Raji (cell line): ENCODE measurements at regions not wholly inside any gene's neighbourhood (a gene's known extent, or its start where the extent isn't known, plus 50 kb on each side); places are given as distances from the start of the nearest gene placed in this dataset.

Experiments used
- POLR2A ChIP-seq: IDR thresholded peaks from 2 replicates; pipeline ENCODE4 v1.6.1; 2011; ENCODE audit warnings: low read depth, low read length, control low read depth; ENCODE audit not compliant: insufficient read depth

DNA sequence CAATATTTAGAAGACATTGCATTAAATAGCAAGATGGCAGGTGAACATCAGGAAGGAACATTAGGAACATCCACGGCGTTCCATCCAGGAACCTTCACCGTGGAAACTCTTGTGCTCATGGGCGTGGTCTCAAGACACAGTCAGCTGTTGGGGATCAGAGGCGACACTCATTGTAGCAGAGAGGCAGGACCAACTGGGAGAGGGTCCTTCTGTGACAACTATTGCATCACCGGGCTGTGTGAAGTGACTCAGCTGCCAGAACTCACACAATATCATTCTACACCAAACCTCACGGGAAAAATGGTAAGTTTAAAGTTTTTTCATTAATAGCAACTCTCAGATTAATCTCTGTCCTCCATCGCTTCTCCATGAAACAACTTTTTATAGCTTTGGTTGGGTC is 334.8 kb upstream of the SULF2 start:
- TF ChIP-seq POLR2A: no peak

DNA sequence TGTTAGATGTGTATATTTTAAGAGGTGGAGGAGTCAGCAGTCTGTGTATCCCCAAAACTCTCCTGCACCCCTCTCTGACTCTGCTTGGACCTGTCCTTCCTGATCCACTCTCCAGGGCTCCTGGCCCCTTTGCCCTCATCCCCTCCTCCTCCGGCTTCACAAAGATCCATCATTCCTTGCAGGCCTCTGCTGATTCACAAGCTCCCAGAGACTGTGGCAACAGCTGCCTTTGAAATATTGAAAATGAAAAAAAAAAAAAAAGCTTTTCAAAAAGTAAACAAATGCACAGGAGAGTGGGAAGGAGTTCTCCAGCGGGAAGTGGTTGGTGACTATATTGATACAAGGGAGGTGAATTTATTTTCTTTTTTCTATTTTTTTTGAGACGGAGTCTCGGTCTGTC is 330.2 kb upstream of the SULF2 start:
- no peak for TF ChIP-seq POLR2A

- no peak for TF ChIP-seq POLR2A
Observed at GRCh38 chr20:48107560-48107959, 322.3 kb upstream of the SULF2 start.

GRCh38 chr20:48106428-48106827 is 321.1 kb upstream of the SULF2 start:
- TF ChIP-seq POLR2A: no peak

GRCh38 chr20:48105526-48105925 is 320.2 kb upstream of the SULF2 start:
- TF ChIP-seq POLR2A: no peak

DNA sequence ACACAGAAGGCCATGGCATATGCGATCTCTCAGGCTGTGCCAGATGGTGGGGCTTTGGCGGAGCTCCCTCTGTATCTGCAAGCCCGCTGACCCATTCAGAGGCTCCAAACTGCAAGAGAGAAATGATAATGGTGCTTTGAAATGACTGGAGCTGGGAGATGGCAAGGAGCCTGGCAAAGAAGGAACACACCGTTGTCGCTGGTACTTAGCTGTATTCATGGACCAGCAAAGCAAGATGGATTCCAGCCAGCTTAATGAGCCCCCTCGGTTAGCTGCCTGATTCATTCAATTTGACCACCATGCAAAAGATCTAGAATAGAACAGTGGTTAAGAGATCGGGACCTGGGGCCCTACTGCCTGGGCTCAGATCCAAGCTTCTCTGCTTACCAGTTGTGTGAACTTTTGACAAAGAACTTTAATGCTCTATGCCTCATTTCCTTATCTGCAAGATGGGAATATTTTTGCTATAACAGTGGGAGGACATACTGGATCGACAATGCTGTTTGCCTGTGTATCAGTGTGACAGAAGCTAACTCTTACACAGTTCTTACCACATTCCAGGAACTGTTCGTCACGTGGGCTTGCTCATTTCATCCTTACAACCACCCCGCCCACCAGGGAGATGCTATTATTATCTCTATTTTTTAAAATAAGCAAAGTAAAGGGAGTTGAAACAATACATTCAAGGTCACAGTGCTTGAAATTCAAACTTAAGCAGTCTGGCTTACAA is 317.8 kb upstream of the SULF2 start:
- TF ChIP-seq POLR2A: no peak

GRCh38 chr20:48102076-48102787 is 317.0 kb upstream of the SULF2 start:
- no peak for TF ChIP-seq POLR2A

DNA sequence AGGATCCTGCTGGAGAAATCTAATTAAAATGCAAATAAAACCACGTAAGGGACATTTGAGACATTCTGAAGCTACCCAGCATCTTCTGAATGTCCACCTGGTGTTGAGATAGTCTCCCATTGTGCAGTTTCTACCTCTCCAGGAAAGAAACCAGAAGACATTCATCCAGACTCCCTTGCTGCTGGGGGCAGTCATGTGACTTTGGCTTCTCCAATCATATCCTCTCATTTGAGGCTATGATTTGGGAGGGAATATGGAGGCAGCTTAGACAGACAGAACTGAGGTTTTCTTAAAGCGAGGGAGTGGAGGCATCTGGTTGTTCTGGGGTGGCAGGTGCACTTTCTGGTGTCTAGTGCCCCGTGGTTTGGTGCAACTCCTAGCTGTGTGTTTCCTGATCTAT is 315.2 kb upstream of the SULF2 start:
- TF ChIP-seq POLR2A: no peak

DNA sequence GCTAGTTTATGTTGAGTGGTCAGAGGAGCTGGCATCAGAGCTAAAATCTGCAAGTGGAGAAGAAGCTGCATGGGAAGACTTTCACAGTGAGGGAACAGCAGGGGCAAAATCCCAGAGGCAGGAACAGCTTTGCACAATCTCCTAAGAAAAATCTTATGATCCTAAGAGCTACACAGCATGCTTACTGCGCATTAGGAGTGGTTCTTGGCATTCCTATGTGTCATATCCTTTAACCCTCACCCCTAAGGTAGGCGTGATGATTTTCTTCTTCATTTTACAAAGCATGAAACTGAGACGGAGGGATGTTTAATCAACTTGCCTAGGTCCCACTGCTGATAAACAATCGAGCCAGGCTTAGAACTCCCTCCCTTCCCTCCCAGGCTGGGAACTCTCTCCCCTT is 313.6 kb upstream of the SULF2 start:
- no peak for TF ChIP-seq POLR2A

DNA sequence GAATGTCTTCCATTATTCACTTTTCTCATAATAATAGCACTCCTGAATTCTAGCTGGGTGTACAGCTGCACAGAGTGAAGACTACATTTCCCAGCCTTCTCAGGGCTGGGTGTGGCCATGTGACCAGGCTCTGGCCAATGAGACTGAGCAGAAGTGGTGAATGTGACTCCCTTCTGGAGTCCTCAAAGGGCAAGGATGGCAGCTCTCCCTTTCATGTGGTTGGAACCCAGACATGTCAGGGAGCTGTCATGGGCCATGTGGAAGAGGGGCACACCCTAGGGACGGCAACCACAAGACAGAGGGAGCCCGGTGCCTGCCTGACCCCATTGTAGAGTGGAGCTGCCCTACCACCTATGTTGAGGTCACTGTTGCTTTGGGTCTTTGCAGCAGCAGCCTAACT is 312.8 kb upstream of the SULF2 start:
- no peak for TF ChIP-seq POLR2A

DNA sequence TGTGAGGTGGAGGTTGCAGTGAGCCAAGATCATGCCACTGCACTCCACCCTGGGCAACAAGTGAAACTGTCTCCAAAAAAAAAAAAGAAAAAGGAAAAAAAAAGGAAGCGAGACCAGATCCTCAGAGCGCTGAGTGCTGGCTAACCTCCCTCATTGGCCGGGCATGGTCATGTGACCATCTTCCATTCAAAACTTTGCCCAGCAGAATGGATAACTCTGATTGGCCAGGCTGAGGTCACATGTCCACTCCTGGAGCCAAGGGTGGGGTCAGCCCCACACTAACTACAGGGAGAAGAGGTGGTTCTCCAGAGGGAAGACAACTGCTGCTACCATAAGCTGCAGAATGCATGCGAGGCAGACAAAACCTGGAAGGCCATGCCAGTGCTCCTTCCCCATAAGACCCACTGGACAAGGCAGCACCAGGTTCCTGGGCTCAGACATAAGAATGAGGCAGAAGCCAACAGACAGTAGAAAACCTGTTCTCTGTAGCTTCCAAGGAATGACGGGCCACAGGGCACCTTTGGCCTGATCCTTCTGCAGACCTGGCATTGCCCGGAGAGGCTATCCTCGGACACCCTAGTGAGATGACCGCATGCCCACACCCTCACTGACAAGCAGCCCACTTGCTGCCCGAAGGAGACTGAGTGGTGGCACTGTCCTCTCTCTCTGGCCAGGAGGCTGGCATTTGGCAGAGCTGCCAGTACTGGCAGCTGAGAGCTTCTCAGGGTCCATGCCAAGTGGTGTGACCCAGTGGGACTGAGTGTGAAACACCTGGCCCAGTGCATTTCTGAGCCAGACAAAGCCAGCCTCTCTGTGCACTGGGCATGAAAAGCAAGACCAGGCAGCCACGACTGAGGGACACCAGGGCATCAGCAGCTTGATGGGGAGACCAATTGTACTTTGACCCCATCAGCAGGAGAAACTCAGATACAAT is 311.9 kb upstream of the SULF2 start:
- no peak for TF ChIP-seq POLR2A

GRCh38 chr20:48096212-48096875 is 311.1 kb upstream of the SULF2 start:
- TF ChIP-seq POLR2A: no peak

DNA sequence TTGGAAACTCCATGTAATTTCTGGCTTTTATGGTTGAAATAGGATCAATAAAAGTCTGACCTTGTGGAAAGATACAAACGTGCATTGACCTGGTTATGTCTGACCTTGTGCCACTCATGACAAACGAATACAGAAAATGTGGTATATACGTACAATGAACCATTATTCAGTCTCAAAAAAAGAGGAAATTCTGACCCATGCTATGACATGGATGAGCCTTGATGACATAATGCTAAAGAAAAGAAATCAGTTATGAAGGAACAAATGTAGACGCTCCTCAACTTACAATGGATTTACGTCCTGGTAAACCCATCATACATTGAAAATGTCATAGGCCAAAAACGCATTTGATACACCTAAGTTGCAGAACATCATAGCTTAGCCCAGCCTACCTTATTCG is 309.7 kb upstream of the SULF2 start:
- TF ChIP-seq POLR2A: no peak

DNA sequence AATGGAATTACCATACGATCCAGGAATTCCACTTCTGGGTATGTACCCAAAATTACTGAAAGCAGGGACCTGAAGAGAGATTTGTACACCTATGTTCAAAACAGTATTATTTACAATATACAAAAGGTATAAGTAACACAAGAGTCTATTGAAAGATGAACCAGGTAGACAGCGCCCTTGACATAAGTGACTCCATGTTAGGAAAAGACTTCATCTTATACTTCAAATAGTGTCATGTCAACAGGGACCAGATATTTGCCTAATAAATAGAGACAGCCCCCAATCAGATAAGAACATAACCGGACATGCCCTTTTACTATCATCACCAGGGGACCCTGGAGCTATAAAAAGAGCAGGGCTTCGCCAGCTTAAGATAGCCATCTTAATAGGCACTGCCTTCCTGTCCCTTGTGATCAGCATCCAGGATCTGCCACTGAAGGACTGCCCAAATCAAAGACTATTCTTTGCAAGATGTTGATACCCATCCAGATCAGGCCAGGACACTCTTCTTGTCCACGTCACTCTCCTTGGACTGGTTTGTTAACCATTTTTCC is 309.0 kb upstream of the SULF2 start:
- no peak for TF ChIP-seq POLR2A
